ENCODE measurements at regions not wholly inside any gene's neighbourhood (a gene's known extent, or its start where the extent isn't known, plus 50 kb on each side); places are given as distances from the start of the nearest gene placed in this dataset.

- no peak for DNase-seq (ENCODE audit: low spot score)
- H3K9me3 ChIP-seq (ENCODE audit: control insufficient read depth in 4 of 4, low read length in 3 of 4) = no peaks in the 10 kb centered on the region
- no peak overlapping the region for H3K9ac ChIP-seq (ENCODE audit: low read depth in 1 of 2, low read length in 2 of 2)
- no peak for TF ChIP-seq GABPA (IDR thresholded peaks at IDR 0.05 in 1 of 2, conservative IDR thresholded peaks at IDR 0.05 in 1 of 2)
- no peak for TF ChIP-seq REST (IDR thresholded peaks at IDR 0.05)
- no peak for TF ChIP-seq RAD21 (IDR thresholded peaks at IDR 0.05)
- no peak for TF ChIP-seq CTCF (IDR thresholded peaks at IDR 0.05; ENCODE audit: low read depth, low read length, missing input control)
- no peak for TF ChIP-seq EGR1 (IDR thresholded peaks at IDR 0.05; ENCODE audit: low read depth in 2 of 2)
- TF ChIP-seq MAX (IDR thresholded peaks at IDR 0.05) = no peak
- TF ChIP-seq FOXA2 (IDR thresholded peaks at IDR 0.05) = no peak
- TF ChIP-seq TAF1 (conservative IDR thresholded peaks at IDR 0.05) = no peak
- no peak for TF ChIP-seq HNF4G (IDR thresholded peaks at IDR 0.05)
- TF ChIP-seq ATF3 (IDR thresholded peaks at IDR 0.05) = no peak
- TF ChIP-seq HNF4A (conservative IDR thresholded peaks at IDR 0.05) = no peak
- H3K4me1 ChIP-seq (ENCODE audit: control insufficient read depth in 4 of 4, insufficient read depth in 4 of 4, low read length in 3 of 4) = no peaks in the 10 kb centered on the region
- no peak overlapping the region for H3K27ac ChIP-seq (ENCODE audit: low read depth in 1 of 2, low read length in 2 of 2)
- H3K27me3 ChIP-seq (ENCODE audit: control insufficient read depth in 4 of 4, insufficient read depth in 4 of 4, low read length in 3 of 4) = peaks cover 0 to 3% (median 0%) of the 10 kb centered on the region in 4 donors
- H3K4me3 ChIP-seq (ENCODE audit: low read depth in 1 of 3, low read length in 3 of 3) = no peak overlapping the region
- no peaks in the 10 kb centered on the region for H3K36me3 ChIP-seq (ENCODE audit: control insufficient read depth in 4 of 4, insufficient read depth in 3 of 4, low read depth in 1 of 4, low read length in 3 of 4)
- WGBS = 61% methylated on average over 5 of the region's 5 CpGs
Observed at GRCh38 chr9:38119560-38120236, 50.7 kb upstream of the SHB start.

GRCh38 chr9:38118862-38119438 lies 49.9 kb upstream of the SHB start:
- no peak for DNase-seq (ENCODE audit: low spot score)

More at GRCh38 chr9:38118862-38119438, 49.9 kb upstream of the SHB start:
- no peaks in the 10 kb centered on the region for H3K9me3 ChIP-seq (ENCODE audit: control insufficient read depth in 4 of 4, low read length in 3 of 4)
- H3K4me1 ChIP-seq (ENCODE audit: control insufficient read depth in 4 of 4, insufficient read depth in 4 of 4, low read length in 3 of 4) = no peaks in the 10 kb centered on the region
- WGBS = 85% methylated on average over 8 of the region's 8 CpGs
- H3K27me3 ChIP-seq (ENCODE audit: control insufficient read depth in 4 of 4, insufficient read depth in 4 of 4, low read length in 3 of 4) = peaks cover 0 to 3% (median 0%) of the 10 kb centered on the region in 4 donors
- no peak overlapping the region for H3K9ac ChIP-seq (ENCODE audit: low read depth in 1 of 2, low read length in 2 of 2)
- H3K36me3 ChIP-seq (ENCODE audit: control insufficient read depth in 4 of 4, insufficient read depth in 3 of 4, low read depth in 1 of 4, low read length in 3 of 4) = no peaks in the 10 kb centered on the region
- no peak for TF ChIP-seq RXRA (IDR thresholded peaks at IDR 0.05)
- no peak for TF ChIP-seq FOXA1 (IDR thresholded peaks at IDR 0.05)
- TF ChIP-seq CTCF (IDR thresholded peaks at IDR 0.05; ENCODE audit: low read depth, low read length, missing input control) = no peak
- no peak for TF ChIP-seq REST (IDR thresholded peaks at IDR 0.05)
- no peak for TF ChIP-seq ZBTB33 (IDR thresholded peaks at IDR 0.05)
- TF ChIP-seq JUND (IDR thresholded peaks at IDR 0.05) = no peak
- no peak for TF ChIP-seq HNF4G (IDR thresholded peaks at IDR 0.05)
- no peak for TF ChIP-seq HNF4A (conservative IDR thresholded peaks at IDR 0.05)
- TF ChIP-seq NR2F2 (IDR thresholded peaks at IDR 0.05) = no peak
- H3K4me3 ChIP-seq (ENCODE audit: low read depth in 1 of 3, low read length in 3 of 3) = no peak overlapping the region
- H3K27ac ChIP-seq (ENCODE audit: low read depth in 1 of 2, low read length in 2 of 2) = no peak overlapping the region

Data from liver (tissue), 8 donors.